Hindlimb muscle (tissue), 1 donor: ENCODE measurements at regions not wholly inside any gene's neighbourhood (a gene's known extent, or its start where the extent isn't known, plus 50 kb on each side); places are given as distances from the start of the nearest gene placed in this dataset.
"Not testable (repeated sequence)": the region's sequence is repeated elsewhere in the genome, so short reads cannot be mapped to it uniquely, and the experiment has no call there.

Experiments used
- DNase-seq: peaks from one replicate; pipeline ENCODE4 v3.0.0-alpha.2; 2013

DNA sequence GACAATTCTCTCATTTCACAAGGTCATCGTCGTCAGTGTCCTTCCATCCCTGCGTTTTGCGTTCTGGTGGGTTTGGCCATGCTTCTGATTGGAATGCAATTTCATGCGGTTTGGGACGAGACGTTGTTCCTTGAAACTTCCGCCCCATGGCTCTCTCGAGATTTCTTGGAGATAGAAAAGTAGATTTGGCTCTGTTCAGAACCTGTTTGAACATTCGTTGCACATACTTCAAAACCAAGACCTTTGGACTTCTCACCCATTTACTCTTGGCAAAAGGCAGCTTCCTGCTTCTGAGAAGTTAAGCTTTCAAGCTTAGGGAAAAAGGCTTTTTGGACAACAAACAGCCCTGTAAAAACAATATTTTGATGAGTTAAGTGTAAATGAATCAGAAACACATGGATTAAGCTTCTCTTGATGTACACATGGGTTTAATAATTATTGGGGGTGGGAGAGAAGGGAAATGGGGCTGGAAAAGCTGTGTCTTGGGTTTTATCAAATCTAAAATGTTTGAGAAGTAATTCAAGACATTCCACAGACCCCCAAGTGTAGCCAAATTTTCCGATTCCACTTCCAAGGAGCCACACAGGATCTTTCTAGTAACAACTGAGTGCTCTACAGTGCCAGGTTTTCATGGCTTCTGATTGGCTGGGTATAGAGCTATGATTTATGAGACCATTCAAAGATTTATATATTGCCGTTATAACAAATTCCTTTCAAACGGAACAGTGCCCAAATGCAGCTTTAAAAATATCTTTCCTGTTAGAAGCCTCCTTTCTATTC is 467.2 kb downstream of the MED13L start:
- peak; percentile 26 for DNase-seq

- DNase-seq = no peak
These were observed 471.5 kb downstream of the MED13L start for GRCh38 chr12:115806000-115806399.

DNA sequence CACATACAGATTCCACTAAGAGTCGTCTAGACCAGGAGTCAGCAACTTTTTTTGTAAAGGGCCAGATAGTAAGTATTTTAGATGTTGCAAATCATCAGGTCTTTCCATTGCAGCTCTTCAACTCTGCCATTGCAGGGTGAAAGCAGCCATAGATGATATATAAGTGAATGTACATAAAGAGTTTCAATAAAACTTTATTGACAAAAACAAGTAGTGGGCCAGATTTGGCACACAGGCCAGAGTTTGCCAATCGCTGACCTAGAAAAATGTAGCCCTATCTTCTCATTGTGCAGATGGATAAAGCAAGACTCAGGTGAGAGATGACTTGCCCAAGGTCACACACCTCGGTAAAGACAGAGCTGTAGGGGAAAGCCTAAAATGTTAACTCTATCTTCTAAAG is 474.7 kb downstream of the MED13L start:
- DNase-seq = no peak

DNA sequence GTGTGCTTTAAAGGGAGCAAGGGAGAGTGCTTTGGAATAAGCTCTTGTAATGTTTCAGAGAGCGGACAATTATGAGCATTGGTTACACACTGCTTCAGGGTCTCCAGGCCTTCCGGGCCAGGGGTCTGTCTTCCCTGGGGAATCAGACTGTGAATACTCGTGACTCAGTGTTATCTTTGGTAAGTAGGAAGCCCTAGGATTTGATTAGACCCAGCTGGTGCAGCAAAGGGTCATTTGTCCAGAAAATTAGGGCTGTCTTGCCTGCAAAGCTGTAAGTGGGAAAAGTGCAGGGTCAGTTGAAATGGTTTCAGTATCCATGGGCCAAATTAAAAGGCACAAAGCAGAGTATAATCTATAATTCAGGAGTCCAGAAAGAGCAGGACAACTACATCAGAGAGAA is 475.6 kb downstream of the MED13L start:
- DNase-seq = no peak

DNA sequence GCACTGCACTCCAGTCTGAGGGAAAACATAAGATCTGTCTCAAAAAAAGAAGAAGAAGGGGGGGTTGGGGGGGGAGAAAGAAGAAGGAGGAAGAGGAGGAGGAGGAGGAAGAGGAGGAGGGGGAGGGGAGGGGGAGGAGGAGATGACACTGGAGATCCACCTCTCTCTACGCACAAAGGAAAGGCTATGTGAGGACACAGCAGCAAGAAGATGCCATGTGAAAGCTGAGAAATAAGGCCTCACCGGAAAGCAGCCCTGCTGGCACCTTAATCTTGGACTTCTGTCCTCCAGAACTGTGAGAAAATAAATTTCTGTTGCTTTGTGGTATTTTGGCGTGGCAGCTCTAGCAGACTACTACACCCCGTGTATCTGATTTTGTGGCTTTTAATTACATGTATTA is 477.9 kb downstream of the MED13L start:
- DNase-seq = no peak

- DNase-seq = no peak
These were observed 479.1 kb downstream of the MED13L start for GRCh38 chr12:115798309-115798917.

- DNase-seq = no peak
These were observed 482.8 kb downstream of the MED13L start for GRCh38 chr12:115794659-115795081.

- DNase-seq = no peak
These were observed 486.2 kb downstream of the MED13L start for GRCh38 chr12:115791331-115791730.

DNA sequence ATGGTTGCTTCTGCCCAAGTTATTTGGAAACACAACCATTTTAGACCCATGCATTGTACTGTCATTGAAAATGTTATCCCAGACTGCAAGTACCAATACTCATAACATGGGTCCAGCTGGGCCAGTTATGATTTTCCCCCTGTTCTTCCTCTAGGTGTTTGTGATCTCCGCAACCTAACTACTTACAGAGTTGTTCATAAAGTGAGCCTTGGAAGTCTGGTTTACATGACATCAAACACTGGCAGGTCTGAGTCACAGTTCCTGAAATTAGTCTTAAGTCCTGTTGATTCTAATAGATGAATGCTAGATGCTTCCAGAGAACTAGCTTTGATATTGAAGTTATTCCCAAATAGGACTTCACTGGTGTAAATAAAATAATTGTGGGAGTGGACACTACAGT is 487.0 kb downstream of the MED13L start:
- no peak for DNase-seq

DNA sequence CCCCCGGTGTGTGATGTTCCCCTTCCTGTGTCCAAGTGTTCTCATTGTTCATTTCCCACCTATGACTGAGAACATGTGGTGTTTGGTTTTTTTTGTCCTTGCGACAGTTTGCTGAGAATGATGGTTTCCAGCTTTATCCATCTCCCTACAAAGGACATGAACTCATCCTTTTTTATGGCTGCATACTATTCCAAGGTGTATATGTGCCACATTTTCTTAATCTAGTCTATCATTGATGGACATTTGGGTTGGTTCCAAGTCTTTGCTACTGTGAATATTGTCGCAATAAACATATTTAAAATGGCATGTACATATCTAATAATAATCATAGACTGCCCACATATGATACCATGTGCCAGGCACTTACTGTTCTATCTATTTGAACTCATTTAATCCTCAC is 491.0 kb downstream of the MED13L start:
- not testable (repeated sequence) for DNase-seq

DNA sequence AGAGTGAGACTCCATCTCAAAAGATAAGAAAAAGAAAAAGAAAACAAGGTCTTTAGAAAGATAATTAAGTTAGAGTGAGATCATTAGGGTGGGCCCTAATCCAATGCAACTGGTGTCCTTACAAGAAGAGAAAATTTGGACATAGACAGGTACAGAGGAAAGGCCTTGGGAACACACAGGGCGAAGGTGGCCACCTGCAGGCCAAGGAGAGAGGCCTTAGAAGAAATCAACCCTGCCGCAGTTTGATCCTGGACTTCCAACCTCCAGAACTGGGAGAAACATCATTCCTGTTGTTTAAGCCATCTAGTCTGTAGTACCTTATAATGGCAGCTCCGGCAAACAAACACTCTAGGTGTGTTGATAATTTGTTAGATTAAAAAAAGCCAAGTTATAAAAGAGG is 491.9 kb downstream of the MED13L start:
- no peak for DNase-seq

DNA sequence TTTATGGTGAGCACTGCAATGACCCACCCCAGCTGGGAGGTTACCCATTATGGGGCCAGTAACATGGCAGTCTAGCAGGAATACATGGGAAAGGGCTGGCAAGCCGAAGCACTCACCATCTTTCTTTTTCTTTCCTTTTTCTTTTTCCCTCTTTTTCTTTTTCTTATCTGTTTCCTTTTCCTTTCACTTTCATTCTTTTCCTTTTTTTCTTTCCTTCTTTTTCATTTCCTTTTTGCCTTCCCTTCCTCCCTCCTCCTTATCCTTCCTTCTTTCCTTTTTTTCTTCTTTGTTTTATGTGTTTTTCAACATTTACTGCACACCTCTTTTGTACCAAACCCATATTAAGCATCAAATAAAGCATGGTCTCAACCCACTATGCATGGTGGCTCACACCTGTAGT is 501.1 kb downstream of the MED13L start:
- DNase-seq = no peak

DNA sequence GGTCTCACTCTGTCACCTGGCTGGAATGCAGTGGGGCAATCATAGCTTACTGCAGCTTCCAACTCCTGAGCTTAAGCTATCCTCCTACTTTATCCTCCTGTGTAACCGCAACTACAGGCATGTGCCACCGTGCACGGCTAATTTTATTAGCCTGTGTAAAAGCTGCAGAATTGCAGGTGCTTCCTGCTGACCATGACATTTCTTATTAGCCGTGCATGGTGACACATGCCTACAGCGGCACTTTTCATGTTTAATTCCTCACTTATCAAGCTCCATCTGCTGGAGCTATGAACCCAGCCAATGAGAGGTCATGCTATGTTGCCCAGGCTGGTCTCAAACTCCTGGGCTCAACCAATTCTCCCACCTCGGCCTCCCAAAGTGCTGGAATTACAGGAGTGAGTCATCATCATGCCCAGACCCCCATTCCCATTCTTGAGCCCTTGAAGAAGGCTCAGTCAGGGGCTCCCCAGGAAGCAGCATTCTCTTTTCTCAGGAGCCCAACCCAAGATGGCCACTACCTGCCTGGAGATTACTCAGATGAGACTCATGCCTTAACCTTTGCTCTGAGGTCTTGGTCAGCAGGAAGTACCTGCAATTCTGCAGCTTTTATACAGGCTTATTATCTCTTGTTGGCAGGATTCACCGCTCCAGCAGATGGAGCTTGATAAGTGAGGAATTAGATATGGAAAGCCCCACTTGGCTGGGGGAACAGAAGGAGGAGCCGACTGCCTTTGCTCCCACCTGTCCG is 503.2 kb downstream of the MED13L start:
- no peak for DNase-seq

GRCh38 chr12:115771601-115772000 is 505.9 kb downstream of the MED13L start:
- DNase-seq = no peak

GRCh38 chr12:115771065-115771464 is 506.4 kb downstream of the MED13L start:
- no peak for DNase-seq

DNA sequence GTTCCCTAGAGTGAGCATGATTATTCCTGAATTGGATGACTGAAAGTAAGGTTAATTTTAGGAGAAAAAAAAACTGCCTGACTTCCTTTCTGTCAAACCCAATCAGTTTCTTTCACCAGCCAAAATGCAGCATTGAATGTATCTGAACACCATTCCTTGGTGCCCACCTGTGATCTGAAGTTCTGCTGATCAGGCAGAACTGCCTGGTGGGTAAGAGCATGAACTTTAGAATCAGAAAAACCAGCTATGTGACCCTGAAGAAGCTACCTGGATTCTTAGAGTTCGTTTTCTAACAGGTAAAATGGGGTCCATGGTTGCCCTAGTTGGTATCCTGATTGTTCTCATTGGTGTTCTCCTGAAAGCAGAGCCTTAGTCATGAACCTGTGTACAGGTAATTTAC is 506.9 kb downstream of the MED13L start:
- no peak for DNase-seq

DNA sequence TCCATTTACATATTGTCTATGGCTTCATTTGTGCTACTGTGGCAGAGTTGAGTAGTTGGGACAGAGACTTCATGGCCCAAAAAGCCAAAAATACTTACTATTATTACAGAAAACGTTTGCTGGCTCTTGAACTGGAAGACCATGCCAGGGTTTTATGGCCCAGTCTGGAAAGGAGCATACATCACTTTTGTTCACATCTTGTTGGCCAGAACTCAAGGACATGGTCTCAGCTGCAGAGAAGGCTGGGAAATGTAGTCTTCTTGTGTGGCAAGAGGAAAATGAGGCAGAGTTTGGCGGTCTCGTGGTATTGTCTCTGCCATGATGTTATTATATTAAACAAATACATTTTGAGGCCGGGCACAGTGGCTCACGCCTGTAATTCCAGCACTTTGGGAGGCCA is 509.6 kb downstream of the MED13L start:
- DNase-seq = no peak

DNA sequence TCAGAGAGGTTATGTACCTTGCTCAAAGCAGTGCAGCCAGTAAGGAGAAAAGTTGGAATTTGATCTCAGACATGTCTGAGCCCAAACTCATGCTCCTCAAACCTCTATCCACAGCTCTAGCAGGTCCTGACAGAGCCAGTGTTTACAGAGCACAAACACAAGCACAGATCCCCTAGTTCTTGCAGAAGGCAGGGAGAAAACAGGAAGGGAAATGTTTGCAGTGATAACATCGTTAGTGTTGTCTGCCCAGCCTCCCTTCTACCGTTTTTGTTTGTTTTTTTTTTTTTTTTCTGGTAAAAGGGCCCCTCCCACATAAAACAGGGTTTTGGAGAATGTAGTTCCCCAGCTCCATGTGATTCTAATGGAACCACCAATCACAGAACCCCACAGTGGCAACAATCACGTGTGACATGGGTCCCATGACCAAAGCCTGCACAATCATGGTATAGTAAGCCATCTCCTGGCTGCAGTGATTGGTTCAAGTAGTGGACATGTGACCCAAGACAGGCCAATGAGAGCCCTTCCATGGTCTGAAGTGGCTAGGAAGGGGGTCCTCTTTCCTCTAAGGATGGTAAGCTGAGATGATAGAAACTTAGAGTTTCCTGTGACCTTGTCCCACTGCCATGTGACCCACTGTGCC is 513.4 kb downstream of the MED13L start:
- no peak for DNase-seq

DNA sequence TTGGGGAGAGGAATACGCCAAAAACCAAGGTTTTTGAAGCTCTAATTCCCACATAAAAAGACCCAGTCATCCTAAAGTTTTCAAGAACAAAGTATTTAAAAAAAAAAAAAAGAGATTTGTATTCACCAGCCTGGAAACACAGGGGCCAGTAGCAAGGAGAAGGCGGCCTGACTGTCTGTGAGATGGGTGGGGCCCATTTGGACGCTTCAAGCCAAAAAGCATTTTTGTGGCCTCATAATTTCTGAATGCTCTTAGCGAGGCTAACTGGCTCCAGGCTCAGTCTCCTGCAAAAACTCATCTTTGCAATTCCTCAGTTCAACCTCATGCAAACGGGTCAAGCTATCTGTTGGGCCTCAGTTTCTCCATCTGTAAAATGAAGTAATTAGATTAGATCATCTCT is 514.1 kb downstream of the MED13L start:
- DNase-seq = no peak

GRCh38 chr12:115762936-115763335 is 514.6 kb downstream of the MED13L start:
- no peak for DNase-seq

DNA sequence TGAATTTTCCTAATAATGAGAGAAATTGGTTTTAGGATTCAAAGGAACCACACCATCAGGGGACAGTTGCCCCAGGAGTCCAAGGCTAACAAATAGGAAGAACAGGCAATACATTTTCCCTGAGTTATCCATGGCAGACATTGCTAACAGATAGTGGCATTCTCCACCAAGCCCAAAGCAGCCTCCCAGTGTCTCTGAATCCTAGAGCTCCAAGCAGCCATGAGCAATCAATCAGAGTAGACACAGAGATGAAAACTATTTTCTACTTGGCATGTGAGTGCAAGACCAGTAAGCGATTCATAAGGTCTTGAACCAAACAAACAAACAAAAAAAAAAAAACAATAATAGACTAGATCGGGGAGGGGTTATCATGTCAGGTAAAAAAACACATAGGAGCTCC is 515.7 kb downstream of the MED13L start:
- no peak for DNase-seq

GRCh38 chr12:115760231-115760630 is 517.3 kb downstream of the MED13L start:
- DNase-seq = no peak
